ENCODE measurements at regions not wholly inside any gene's neighbourhood (a gene's known extent, or its start where the extent isn't known, plus 50 kb on each side); places are given as distances from the start of the nearest gene placed in this dataset.
"Not testable (repeated sequence)": the region's sequence is repeated elsewhere in the genome, so short reads cannot be mapped to it uniquely, and the experiment has no call there.

- no peak for DNase-seq (ENCODE audit: low read depth in 2 of 2)
Measured at GRCh38 chr18:39168723-39169122, 1603.1 kb upstream of the CELF4 start.

GRCh38 chr18:39167990-39168389 lies 1602.4 kb upstream of the CELF4 start:
- DNase-seq (ENCODE audit: low read depth in 2 of 2): no peak

DNA sequence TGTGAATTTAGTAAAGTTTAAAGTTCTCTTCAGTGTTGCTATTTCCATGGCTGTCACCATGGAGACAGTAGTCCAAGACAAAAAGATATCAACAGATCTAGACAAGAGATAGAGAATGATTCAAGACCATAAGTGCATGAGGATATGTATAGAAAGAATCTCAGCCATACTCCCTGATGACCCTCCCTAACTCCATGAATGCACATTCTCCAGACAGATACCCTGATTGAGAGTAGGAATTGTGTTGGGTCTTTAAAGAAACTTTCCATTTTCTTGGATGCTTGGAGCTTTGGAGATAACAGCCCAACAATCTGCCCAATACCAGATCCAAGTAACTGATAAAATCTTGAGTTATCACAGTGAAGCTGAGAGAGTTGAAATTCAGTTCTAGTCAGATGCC lies 1601.2 kb upstream of the CELF4 start:
- DNase-seq (ENCODE audit: low read depth in 2 of 2): no peak

GRCh38 chr18:39162013-39162827 lies 1596.6 kb upstream of the CELF4 start:
- DNase-seq (ENCODE audit: low read depth in 2 of 2): no peak

- no peak for DNase-seq (ENCODE audit: low read depth in 2 of 2)
Measured at GRCh38 chr18:39149211-39149806, 1583.7 kb upstream of the CELF4 start.

- no peak for DNase-seq (ENCODE audit: low read depth in 2 of 2)
Measured at GRCh38 chr18:39134255-39134654, 1568.7 kb upstream of the CELF4 start.

DNA sequence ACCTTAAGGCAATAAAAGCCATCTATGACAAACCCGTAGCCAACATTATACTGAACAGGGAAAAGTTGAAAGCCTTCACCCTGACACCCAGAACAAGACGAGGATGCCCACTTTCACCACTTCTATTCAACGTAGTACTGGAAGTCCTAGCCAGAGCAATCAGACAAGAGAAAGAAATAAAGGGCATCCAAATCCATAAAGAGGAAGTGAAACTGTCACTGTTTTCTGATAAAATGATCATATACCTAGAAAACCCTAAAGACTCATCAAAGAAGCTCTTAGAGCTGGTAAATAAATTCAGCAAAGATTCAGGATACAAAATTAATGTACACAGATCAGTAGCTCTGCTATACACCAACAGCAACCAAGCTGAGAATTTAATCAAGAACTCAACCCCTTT lies 1561.9 kb upstream of the CELF4 start:
- DNase-seq (ENCODE audit: low read depth in 2 of 2): not testable (repeated sequence)

DNA sequence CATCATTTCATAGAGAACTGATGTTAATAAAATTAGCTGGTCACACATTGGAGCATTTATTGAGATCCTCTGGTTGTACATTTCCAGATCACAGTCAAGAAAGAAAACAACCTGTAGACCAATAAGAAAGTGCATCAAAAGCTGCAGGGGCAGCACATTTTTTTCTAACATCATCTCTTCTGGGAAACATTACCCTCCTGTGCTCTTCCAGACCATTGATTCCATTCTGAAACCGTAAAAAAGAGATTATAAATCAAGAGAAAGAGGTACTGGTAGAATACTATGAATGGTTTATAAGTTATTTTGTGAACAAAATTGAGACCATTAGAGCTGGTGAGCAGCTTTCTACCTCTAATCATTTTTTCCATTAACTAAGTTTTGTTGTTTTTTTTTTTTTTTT lies 1548.2 kb upstream of the CELF4 start:
- no peak for DNase-seq (ENCODE audit: low read depth in 2 of 2)

DNA sequence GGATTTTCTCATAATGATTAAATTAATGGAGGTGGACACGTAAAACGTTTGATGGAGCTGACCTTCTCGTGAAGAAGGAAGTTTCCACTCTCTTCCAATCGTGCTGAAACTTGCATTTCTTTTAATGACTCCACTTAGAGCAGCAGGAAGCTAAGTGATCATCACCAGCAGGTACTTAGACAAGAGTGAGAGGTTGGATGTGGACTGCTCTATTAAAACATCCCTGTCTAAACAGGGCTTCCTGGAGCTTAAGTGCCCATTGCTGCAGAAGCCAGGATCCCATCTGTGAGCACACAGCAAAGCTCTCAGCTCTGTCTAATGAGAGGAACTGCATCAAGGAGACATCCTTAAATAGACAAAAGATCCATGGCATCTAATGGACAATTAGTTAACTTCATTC lies 1539.5 kb upstream of the CELF4 start:
- DNase-seq (ENCODE audit: low read depth in 2 of 2): no peak

DNA sequence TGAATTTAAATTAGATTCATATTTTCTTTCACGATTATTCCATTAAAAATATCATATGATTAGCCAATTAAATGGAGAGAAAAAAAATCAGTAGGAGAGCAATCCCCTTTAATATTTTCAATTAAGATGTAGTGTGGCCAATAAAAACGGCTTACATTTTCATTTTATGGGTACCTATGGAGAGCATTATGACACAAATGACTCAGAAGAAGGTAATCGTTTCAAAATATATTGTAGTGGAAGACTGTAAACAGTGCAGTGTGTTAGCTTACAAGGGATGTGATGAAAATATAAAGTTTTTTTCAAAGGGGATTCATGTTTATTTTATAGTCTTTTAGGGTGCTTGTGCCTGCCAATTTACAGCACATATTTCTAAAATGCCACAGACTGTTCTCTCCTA lies 1507.4 kb upstream of the CELF4 start:
- DNase-seq (ENCODE audit: low read depth in 2 of 2): no peak

GRCh38 chr18:39062426-39062825 lies 1496.8 kb upstream of the CELF4 start:
- DNase-seq (ENCODE audit: low read depth in 2 of 2): no peak

GRCh38 chr18:39058386-39059000 lies 1492.9 kb upstream of the CELF4 start:
- no peak for DNase-seq (ENCODE audit: low read depth in 2 of 2)

- no peak for DNase-seq (ENCODE audit: low read depth in 2 of 2)
Measured at GRCh38 chr18:39057423-39058064, 1491.9 kb upstream of the CELF4 start.

DNA sequence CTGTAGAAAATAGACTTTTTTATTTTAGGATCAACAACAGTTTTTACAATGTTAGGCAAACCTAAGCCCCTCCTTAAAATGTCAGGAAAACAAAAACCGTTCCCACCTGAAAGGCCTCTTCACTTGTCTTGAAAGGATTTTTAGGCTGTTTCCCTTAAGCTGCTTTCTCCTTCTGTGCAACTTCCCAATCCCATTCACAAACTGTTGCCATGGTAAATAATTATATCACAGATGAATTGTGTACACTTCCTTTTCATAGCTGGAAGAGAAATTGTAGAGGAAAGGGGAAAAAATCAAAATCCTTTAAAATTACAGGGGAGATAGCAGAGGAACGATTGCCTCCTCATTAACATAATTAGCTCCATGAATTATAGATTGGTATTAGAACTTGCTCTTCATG lies 1488.0 kb upstream of the CELF4 start:
- no peak for DNase-seq (ENCODE audit: low read depth in 2 of 2)

DNA sequence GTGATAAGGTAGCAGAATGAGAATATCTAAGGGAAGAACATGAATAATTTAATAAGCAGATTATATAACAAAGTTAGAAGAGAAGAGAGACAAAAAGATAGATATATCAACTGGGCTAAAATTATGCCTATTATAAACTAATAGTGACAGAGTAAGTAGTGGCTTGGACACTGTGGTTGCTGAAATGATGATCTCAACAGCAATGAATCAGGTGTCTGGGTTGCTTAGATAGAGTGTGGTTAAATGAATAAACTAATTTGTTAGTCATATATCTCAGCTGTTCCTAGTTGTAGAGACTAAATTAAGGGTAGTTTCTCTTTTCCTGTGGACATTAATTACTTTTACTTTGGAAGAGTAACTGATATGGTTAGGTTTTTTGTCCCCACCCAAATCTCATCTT lies 1485.4 kb upstream of the CELF4 start:
- DNase-seq (ENCODE audit: low read depth in 2 of 2): no peak

DNA sequence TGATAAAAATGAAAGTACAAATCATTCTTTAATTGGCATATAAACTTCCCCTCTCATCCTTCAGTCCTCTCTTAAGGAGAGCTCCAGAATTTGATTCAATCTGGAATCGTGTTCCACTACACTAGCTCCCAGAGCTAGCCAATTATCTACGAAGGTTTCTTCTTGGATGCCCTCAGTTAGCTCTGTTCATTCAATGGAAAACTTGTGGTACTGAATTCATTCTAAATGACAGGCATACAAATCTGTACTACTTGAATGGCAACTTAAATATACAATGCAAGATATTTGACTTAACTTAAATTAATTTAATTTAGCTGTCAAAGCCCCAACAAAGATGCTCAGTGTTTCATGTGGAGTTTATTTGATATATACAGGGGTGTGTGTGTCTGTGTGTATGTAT lies 1474.2 kb upstream of the CELF4 start:
- DNase-seq (ENCODE audit: low read depth in 2 of 2): no peak

GRCh38 chr18:39037925-39038324 lies 1472.3 kb upstream of the CELF4 start:
- DNase-seq (ENCODE audit: low read depth in 2 of 2): no peak

GRCh38 chr18:39033312-39033711 lies 1467.7 kb upstream of the CELF4 start:
- DNase-seq (ENCODE audit: low read depth in 2 of 2): no peak

- no peak for DNase-seq (ENCODE audit: low read depth in 2 of 2)
Measured at GRCh38 chr18:39031647-39032046, 1466.0 kb upstream of the CELF4 start.

DNA sequence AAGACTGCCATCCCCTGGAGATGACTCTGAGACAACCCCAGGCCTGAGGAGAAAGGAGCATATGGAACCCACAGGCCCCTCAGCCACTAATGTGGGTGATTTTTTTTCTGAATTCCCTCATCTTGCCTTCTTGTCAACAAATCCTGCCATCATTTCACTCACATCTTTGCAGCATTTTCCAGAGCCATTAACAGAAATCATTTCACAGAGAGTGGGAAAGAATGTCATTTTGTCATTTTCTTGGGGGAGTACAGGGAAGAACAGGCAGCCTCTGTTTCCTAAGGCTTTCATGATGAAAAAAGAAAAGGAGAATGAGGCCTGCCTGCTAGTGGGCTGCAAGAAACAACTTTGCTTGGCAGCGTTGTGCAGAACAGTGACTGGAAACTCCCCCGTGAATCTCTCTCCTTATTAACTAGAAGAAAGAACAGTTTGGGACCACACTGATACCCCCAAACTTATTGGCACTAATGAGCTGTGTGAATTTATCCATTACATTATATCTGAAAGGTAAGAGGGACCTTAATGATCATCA lies 1464.6 kb upstream of the CELF4 start:
- no peak for DNase-seq (ENCODE audit: low read depth in 2 of 2)

- no peak for DNase-seq (ENCODE audit: low read depth in 2 of 2)
Measured at GRCh38 chr18:39025531-39025930, 1459.9 kb upstream of the CELF4 start.

GRCh38 chr18:39019989-39020388 lies 1454.4 kb upstream of the CELF4 start:
- no peak for DNase-seq (ENCODE audit: low read depth in 2 of 2)

Data from stimulated activated CD4-positive, alpha-beta T cell treated with anti-CD3 and anti-CD28 coated beads, Interleukin-1b, Interleukin-23, amount 100 ng/mL, for 4 hours (primary cell).